Femur (tissue), 1 donor: ENCODE measurements at regions not wholly inside any gene's neighbourhood (a gene's known extent, or its start where the extent isn't known, plus 50 kb on each side); places are given as distances from the start of the nearest gene placed in this dataset.

Experiments used
- DNase-seq: peaks from one replicate; pipeline ENCODE4 v3.0.0-alpha.2; 2017

GRCh38 chr1:170318736-170319135, 173.0 kb downstream of the NTMT2 start:
- no peak for DNase-seq

- DNase-seq: no peak
These were observed 175.4 kb downstream of the NTMT2 start for GRCh38 chr1:170321113-170321512.

- DNase-seq: no peak
These were observed 180.4 kb downstream of the NTMT2 start for GRCh38 chr1:170326186-170326585.

GRCh38 chr1:170332801-170333200, 187.0 kb downstream of the NTMT2 start:
- no peak for DNase-seq

GRCh38 chr1:170337413-170337994, 191.7 kb downstream of the NTMT2 start:
- no peak for DNase-seq

- DNase-seq: no peak
These were observed 192.4 kb upstream of the GORAB start for GRCh38 chr1:170339534-170339933.

GRCh38 chr1:170340308-170340707, 191.7 kb upstream of the GORAB start:
- DNase-seq: no peak

- DNase-seq: peak; percentile 56
These were observed 180.5 kb upstream of the GORAB start for GRCh38 chr1:170351366-170351946.

- DNase-seq: peak; percentile 28
These were observed 177.7 kb upstream of the GORAB start for GRCh38 chr1:170354246-170354645.

- no peak for DNase-seq
These were observed 177.3 kb upstream of the GORAB start for GRCh38 chr1:170354690-170355089.

GRCh38 chr1:170355267-170355801, 176.6 kb upstream of the GORAB start:
- DNase-seq: no peak

GRCh38 chr1:170356585-170356984, 175.4 kb upstream of the GORAB start:
- DNase-seq: no peak

- DNase-seq: no peak
These were observed 174.2 kb upstream of the GORAB start for GRCh38 chr1:170357750-170358149.

- no peak for DNase-seq
These were observed 171.4 kb upstream of the GORAB start for GRCh38 chr1:170360601-170361000.

- DNase-seq: no peak
These were observed 166.6 kb upstream of the GORAB start for GRCh38 chr1:170365331-170365730.

- no peak for DNase-seq
These were observed 165.0 kb upstream of the GORAB start for GRCh38 chr1:170366980-170367379.

- DNase-seq: no peak
These were observed 164.4 kb upstream of the GORAB start for GRCh38 chr1:170367615-170368014.

GRCh38 chr1:170369000-170369399, 163.0 kb upstream of the GORAB start:
- DNase-seq: no peak

GRCh38 chr1:170369417-170369816, 162.5 kb upstream of the GORAB start:
- DNase-seq: no peak

GRCh38 chr1:170370087-170370486, 161.9 kb upstream of the GORAB start:
- no peak for DNase-seq

- no peak for DNase-seq
These were observed 156.8 kb upstream of the GORAB start for GRCh38 chr1:170375082-170375723.

GRCh38 chr1:170376801-170377385, 155.1 kb upstream of the GORAB start:
- no peak for DNase-seq

GRCh38 chr1:170377440-170377839, 154.5 kb upstream of the GORAB start:
- DNase-seq: no peak
